ENCODE measurements at regions not wholly inside any gene's neighbourhood (a gene's known extent, or its start where the extent isn't known, plus 50 kb on each side); places are given as distances from the start of the nearest gene placed in this dataset.

DNA sequence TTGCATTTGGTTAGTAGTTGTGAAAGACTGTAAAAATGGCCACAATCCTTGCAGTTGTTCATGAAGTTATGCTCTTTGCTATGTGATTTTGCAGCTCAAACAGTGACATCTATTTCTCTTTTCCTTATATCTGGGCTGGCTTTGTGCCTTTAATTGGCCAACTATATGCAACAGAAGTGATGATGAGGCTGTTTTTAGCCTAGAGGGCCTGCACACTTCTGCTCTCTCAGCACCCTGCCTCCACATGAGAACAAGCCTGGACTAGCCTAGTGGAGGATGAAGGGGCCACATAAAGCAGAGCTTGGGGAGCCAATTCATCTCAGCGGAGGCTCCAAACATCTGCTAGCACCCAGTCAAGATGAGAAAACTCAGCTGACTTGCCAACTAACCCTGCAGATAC is 339.8 kb downstream of the OMA1 start:
- no peak overlapping the region for H3K27ac ChIP-seq
- TF ChIP-seq POLR2AphosphoS5 (IDR thresholded peaks at IDR 0.05; ENCODE audit: insufficient read depth in 1 of 2, low read depth in 1 of 2) (no peak), POLR2A (IDR thresholded peaks at IDR 0.05) (no peak)
- TF ChIP-seq, protein P1, sequence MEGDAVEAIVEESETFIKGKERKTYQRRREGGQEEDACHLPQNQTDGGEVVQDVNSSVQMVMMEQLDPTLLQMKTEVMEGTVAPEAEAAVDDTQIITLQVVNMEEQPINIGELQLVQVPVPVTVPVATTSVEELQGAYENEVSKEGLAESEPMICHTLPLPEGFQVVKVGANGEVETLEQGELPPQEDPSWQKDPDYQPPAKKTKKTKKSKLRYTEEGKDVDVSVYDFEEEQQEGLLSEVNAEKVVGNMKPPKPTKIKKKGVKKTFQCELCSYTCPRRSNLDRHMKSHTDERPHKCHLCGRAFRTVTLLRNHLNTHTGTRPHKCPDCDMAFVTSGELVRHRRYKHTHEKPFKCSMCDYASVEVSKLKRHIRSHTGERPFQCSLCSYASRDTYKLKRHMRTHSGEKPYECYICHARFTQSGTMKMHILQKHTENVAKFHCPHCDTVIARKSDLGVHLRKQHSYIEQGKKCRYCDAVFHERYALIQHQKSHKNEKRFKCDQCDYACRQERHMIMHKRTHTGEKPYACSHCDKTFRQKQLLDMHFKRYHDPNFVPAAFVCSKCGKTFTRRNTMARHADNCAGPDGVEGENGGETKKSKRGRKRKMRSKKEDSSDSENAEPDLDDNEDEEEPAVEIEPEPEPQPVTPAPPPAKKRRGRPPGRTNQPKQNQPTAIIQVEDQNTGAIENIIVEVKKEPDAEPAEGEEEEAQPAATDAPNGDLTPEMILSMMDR (IDR thresholded peaks at IDR 0.05) = no peak
- no peaks in the 10 kb centered on the region for H3K9me3 ChIP-seq
- H3K4me1 ChIP-seq = no peaks in the 10 kb centered on the region
- no peak for DNase-seq (ENCODE audit: extremely low spot score in 2 of 2)
- H3K4me3 ChIP-seq = no peak overlapping the region
- intact Hi-C loops (cut with DNase I) = no loop called here
- no peaks in the 10 kb centered on the region for H3K27me3 ChIP-seq
- no peaks in the 10 kb centered on the region for H3K36me3 ChIP-seq

GRCh38 chr1:58204284-58204683 is 342.2 kb downstream of the OMA1 start:
- no peaks in the 10 kb centered on the region for H3K4me1 ChIP-seq
- H3K36me3 ChIP-seq = no peaks in the 10 kb centered on the region
- no peak for DNase-seq (ENCODE audit: extremely low spot score in 2 of 2)
- TF ChIP-seq POLR2AphosphoS5 (IDR thresholded peaks at IDR 0.05; ENCODE audit: insufficient read depth in 1 of 2, low read depth in 1 of 2) = no peak
- no peak for TF ChIP-seq POLR2A (IDR thresholded peaks at IDR 0.05)
- TF ChIP-seq, protein P1 (IDR thresholded peaks at IDR 0.05) = no peak
- no peaks in the 10 kb centered on the region for H3K27me3 ChIP-seq
- no peaks in the 10 kb centered on the region for H3K9me3 ChIP-seq
- intact Hi-C loops (cut with DNase I) = no loop called here
- H3K4me3 ChIP-seq = no peak overlapping the region
- no peak overlapping the region for H3K27ac ChIP-seq

GRCh38 chr1:58201492-58202106 is 344.9 kb downstream of the OMA1 start:
- Histone ChIP-seq H3K27ac (no peak overlapping the region), H3K27me3 (no peaks in the 10 kb centered on the region), H3K4me1 (no peaks in the 10 kb centered on the region), H3K36me3 (no peaks in the 10 kb centered on the region), H3K9me3 (no peaks in the 10 kb centered on the region), H3K4me3 (no peak overlapping the region)
- no peak for DNase-seq (ENCODE audit: extremely low spot score in 2 of 2)
- intact Hi-C loops (cut with DNase I) = no loop called here
- TF ChIP-seq POLR2A (IDR thresholded peaks at IDR 0.05) = no peak
- no peak for TF ChIP-seq POLR2AphosphoS5 (IDR thresholded peaks at IDR 0.05; ENCODE audit: insufficient read depth in 1 of 2, low read depth in 1 of 2)
- TF ChIP-seq, protein P1 (IDR thresholded peaks at IDR 0.05) = no peak

GRCh38 chr1:58200437-58200836 is 346.1 kb downstream of the OMA1 start:
- Histone ChIP-seq H3K4me1 (no peaks in the 10 kb centered on the region), H3K9me3 (no peaks in the 10 kb centered on the region), H3K36me3 (no peaks in the 10 kb centered on the region), H3K27me3 (no peaks in the 10 kb centered on the region), H3K27ac (no peak overlapping the region), H3K4me3 (no peak overlapping the region)
- no peak for DNase-seq (ENCODE audit: extremely low spot score in 2 of 2)
- TF ChIP-seq POLR2AphosphoS5 (IDR thresholded peaks at IDR 0.05; ENCODE audit: insufficient read depth in 1 of 2, low read depth in 1 of 2) (no peak), POLR2A (IDR thresholded peaks at IDR 0.05) (no peak)
- TF ChIP-seq, protein P1 (IDR thresholded peaks at IDR 0.05) = no peak
- intact Hi-C loops (cut with DNase I) = no loop called here

- Histone ChIP-seq H3K27me3 (no peaks in the 10 kb centered on the region), H3K36me3 (no peaks in the 10 kb centered on the region)
- no peak for TF ChIP-seq POLR2A (IDR thresholded peaks at IDR 0.05)
- TF ChIP-seq POLR2AphosphoS5 (IDR thresholded peaks at IDR 0.05; ENCODE audit: insufficient read depth in 1 of 2, low read depth in 1 of 2) = no peak
- TF ChIP-seq, protein P1 (IDR thresholded peaks at IDR 0.05) = no peak
Measured at GRCh38 chr1:58197811-58198210, 348.7 kb downstream of the OMA1 start.

More at GRCh38 chr1:58197811-58198210, 348.7 kb downstream of the OMA1 start:
- Histone ChIP-seq H3K4me3 (no peak overlapping the region), H3K27ac (no peak overlapping the region), H3K4me1 (no peaks in the 10 kb centered on the region), H3K9me3 (no peaks in the 10 kb centered on the region)
- DNase-seq (ENCODE audit: extremely low spot score in 2 of 2) = no peak
- intact Hi-C loops (cut with DNase I) = no loop called here

All from vagina (tissue), 2 donors.